ENCODE measurements at regions not wholly inside any gene's neighbourhood (a gene's known extent, or its start where the extent isn't known, plus 50 kb on each side); places are given as distances from the start of the nearest gene placed in this dataset.

DNA sequence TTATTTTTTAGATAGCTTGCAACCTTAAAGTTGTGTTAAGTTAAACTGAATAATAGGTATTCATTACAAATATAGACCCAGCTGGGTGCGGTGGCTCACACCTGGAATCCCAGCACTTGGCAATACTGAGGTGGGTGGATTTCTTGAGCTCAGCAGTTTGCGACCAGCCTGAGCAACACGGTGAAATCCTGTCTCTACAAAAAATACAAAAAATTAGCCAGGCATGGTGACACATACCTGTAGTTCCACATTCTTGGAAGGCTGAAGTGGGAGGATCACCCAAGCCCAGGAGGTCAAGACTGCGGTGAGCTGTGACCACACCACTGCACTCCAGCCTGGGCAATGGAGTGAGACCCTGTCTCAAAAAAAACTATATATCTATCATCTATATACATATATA, 386.5 kb downstream of the PCDH17 start:
- Mint-ChIP-seq H3K4me1 (ENCODE audit: low read depth) (no peaks in the 10 kb centered on the region), H3K4me3 (ENCODE audit: unreplicated experiment) (no peak overlapping the region), H3K36me3 (ENCODE audit: low read depth) (no peaks in the 10 kb centered on the region), H3K9me3 (ENCODE audit: low read depth) (no peaks in the 10 kb centered on the region), H3K27me3 (ENCODE audit: low read depth) (no peaks in the 10 kb centered on the region), H3K27ac (ENCODE audit: unreplicated experiment) (no peak overlapping the region)
- no peak for DNase-seq (ENCODE audit: low spot score)
- no peak for TF ChIP-seq CTCF (IDR thresholded peaks at IDR 0.05)

GRCh38 chr13:58018865-58019264, 387.3 kb downstream of the PCDH17 start:
- Mint-ChIP-seq H3K27ac (ENCODE audit: unreplicated experiment) (no peak overlapping the region), H3K27me3 (ENCODE audit: low read depth) (no peaks in the 10 kb centered on the region), H3K4me1 (ENCODE audit: low read depth) (no peaks in the 10 kb centered on the region), H3K36me3 (ENCODE audit: low read depth) (no peaks in the 10 kb centered on the region), H3K4me3 (ENCODE audit: unreplicated experiment) (no peak overlapping the region), H3K9me3 (ENCODE audit: low read depth) (no peaks in the 10 kb centered on the region)
- no peak for TF ChIP-seq CTCF (IDR thresholded peaks at IDR 0.05)
- no peak for DNase-seq (ENCODE audit: low spot score)

DNA sequence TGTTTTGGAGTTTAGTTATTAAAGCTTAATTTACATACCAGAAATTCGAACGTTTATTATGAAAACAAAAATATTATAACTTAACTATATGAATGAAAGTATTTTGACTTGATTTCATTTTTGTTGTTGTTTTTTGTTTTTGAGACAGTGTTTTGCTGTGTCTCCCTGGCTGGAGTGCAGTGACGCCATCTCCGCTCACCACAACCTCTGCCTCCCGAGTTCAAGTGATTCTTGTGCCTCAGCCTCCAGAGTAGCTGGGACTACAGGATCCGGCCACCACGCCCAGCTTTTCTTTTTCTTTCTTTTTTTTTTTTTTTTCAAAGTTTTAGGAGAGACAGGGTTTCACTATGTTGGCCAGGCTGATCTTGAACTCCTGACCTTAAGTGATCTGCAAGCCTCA, 392.6 kb downstream of the PCDH17 start:
- DNase-seq (ENCODE audit: low spot score): no peak
- no peak overlapping the region for H3K27ac Mint-ChIP-seq (ENCODE audit: unreplicated experiment)
- no peaks in the 10 kb centered on the region for H3K36me3 Mint-ChIP-seq (ENCODE audit: low read depth)
- H3K9me3 Mint-ChIP-seq (ENCODE audit: low read depth): no peaks in the 10 kb centered on the region
- TF ChIP-seq CTCF (IDR thresholded peaks at IDR 0.05): no peak
- H3K27me3 Mint-ChIP-seq (ENCODE audit: low read depth): no peaks in the 10 kb centered on the region
- peaks cover 8% of the 10 kb centered on the region for H3K4me1 Mint-ChIP-seq (ENCODE audit: low read depth)
- no peak overlapping the region for H3K4me3 Mint-ChIP-seq (ENCODE audit: unreplicated experiment)

- no peak overlapping the region for H3K27ac Mint-ChIP-seq (ENCODE audit: unreplicated experiment)
- no peak for DNase-seq (ENCODE audit: low spot score)
- H3K9me3 Mint-ChIP-seq (ENCODE audit: low read depth): no peaks in the 10 kb centered on the region
- no peak for TF ChIP-seq CTCF (IDR thresholded peaks at IDR 0.05)
- no peak overlapping the region for H3K4me3 Mint-ChIP-seq (ENCODE audit: unreplicated experiment)
- H3K27me3 Mint-ChIP-seq (ENCODE audit: low read depth): no peaks in the 10 kb centered on the region
- H3K36me3 Mint-ChIP-seq (ENCODE audit: low read depth): no peaks in the 10 kb centered on the region
- H3K4me1 Mint-ChIP-seq (ENCODE audit: low read depth): peaks cover 8% of the 10 kb centered on the region
Observed at GRCh38 chr13:58025821-58026220, 394.3 kb downstream of the PCDH17 start.

DNA sequence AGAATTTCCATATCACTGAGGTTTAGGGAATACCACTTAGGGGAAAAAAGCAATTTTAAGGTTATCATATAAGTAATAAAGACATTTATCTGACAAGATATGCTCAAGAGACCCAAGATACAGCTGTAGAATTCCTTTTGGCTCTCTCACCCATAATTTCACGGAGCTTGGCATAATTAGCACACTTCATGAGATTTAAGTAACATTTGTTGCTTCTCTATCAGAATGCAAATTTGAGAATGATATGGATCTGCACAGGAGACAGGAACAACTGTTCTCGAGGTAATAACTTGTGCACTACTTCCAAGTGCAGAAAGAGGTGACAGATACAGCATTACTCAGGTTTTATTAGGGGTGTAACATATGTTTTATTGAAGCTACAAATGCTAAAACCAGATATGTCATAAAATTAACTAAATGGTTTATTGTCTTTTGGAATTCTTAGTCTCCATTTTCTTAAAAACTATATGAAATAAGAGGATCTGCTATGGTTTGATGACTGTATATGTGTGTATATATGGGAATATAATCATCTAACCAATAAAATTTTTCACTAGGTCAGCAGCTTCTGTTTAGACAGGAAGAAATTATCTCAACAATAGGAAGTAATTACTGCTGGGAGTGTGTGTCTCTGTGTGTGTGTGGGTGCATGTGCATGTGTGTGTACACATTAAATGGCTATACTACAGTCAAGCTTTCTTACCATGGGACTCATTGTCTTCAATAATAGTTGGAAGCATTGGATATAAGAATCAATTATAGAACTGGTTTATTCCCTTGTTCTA, 401.3 kb downstream of the PCDH17 start:
- no peaks in the 10 kb centered on the region for H3K36me3 Mint-ChIP-seq (ENCODE audit: low read depth)
- no peaks in the 10 kb centered on the region for H3K27me3 Mint-ChIP-seq (ENCODE audit: low read depth)
- no peak overlapping the region for H3K27ac Mint-ChIP-seq (ENCODE audit: unreplicated experiment)
- no peaks in the 10 kb centered on the region for H3K4me1 Mint-ChIP-seq (ENCODE audit: low read depth)
- peaks cover 3% of the 10 kb centered on the region for H3K9me3 Mint-ChIP-seq (ENCODE audit: low read depth)
- DNase-seq (ENCODE audit: low spot score): no peak
- no peak for TF ChIP-seq CTCF (IDR thresholded peaks at IDR 0.05)
- no peak overlapping the region for H3K4me3 Mint-ChIP-seq (ENCODE audit: unreplicated experiment)
